IPS DF 4.7 (cell line): ENCODE measurements at regions not wholly inside any gene's neighbourhood (a gene's known extent, or its start where the extent isn't known, plus 50 kb on each side); places are given as distances from the start of the nearest gene placed in this dataset.

Source experiments
- DNase-seq: peaks from one replicate; pipeline ENCODE4 v3.0.0-alpha.2; 2013; ENCODE audit warnings: low spot score; ENCODE audit errors: extremely low read depth

- no peak for DNase-seq
Observed at GRCh38 chr4:146029147-146029546, 90.5 kb upstream of the ZNF827 start.

GRCh38 chr4:146027761-146028160 is 89.1 kb upstream of the ZNF827 start:
- DNase-seq, result no peak

- DNase-seq, result no peak
Observed at GRCh38 chr4:146023334-146023967, 84.8 kb upstream of the ZNF827 start.

- no peak for DNase-seq
Observed at GRCh38 chr4:146022541-146022940, 83.9 kb upstream of the ZNF827 start.

GRCh38 chr4:146018247-146018646 is 79.6 kb upstream of the ZNF827 start:
- no peak for DNase-seq

GRCh38 chr4:146004730-146005129 is 66.1 kb upstream of the ZNF827 start:
- DNase-seq, result no peak

GRCh38 chr4:145988628-145989027 is 50.0 kb upstream of the ZNF827 start:
- no peak for DNase-seq
